GM12865 (cell line): ENCODE measurements at regions not wholly inside any gene's neighbourhood (a gene's known extent, or its start where the extent isn't known, plus 50 kb on each side); places are given as distances from the start of the nearest gene placed in this dataset.
"Not testable (repeated sequence)": the region's sequence is repeated elsewhere in the genome, so short reads cannot be mapped to it uniquely, and the experiment has no call there.

Experiments used
- DNase-seq: peaks from one replicate; pipeline ENCODE4 v3.0.0; 2010; ENCODE audit warnings: low read depth
- H3K4me3 ChIP-seq: 2 replicates; pipeline ENCODE4 v1.5.1; 2011; ENCODE audit warnings: mild to moderate bottlenecking, low read depth, low read length, control low read depth
- CTCF ChIP-seq: IDR thresholded peaks from 2 replicates; pipeline ENCODE4 v1.5.1; 2011; ENCODE audit warnings: low read length, control low read depth, low read depth, inconsistent platforms; ENCODE audit not compliant: insufficient read depth; ENCODE audit errors: missing control alignments

- TF ChIP-seq CTCF = no peak
- no peak for DNase-seq
- no peak overlapping the region for H3K4me3 ChIP-seq
These were observed 84.6 kb upstream of the GUCY1A1 start for GRCh38 chr4:155582041-155582440.

GRCh38 chr4:155578726-155579370 lies 87.8 kb upstream of the GUCY1A1 start:
- TF ChIP-seq CTCF = no peak
- H3K4me3 ChIP-seq = no peak overlapping the region
- no peak for DNase-seq

- no peak overlapping the region for H3K4me3 ChIP-seq
- no peak for DNase-seq
- TF ChIP-seq CTCF = no peak
These were observed 88.4 kb upstream of the GUCY1A1 start for GRCh38 chr4:155578219-155578618.

GRCh38 chr4:155574329-155574728 lies 92.3 kb upstream of the GUCY1A1 start:
- not testable (repeated sequence) for DNase-seq

GRCh38 chr4:155573126-155573525 lies 93.5 kb upstream of the GUCY1A1 start:
- H3K4me3 ChIP-seq = no peak overlapping the region
- DNase-seq = no peak
- TF ChIP-seq CTCF = no peak

More at GRCh38 chr4:155574329-155574728, 92.3 kb upstream of the GUCY1A1 start:
- not testable (repeated sequence) for H3K4me3 ChIP-seq

GRCh38 chr4:155572106-155572703 lies 94.4 kb upstream of the GUCY1A1 start:
- H3K4me3 ChIP-seq = no peak overlapping the region
- peak; percentile 15 for DNase-seq
- no peak for TF ChIP-seq CTCF

GRCh38 chr4:155571184-155571944 lies 95.3 kb upstream of the GUCY1A1 start:
- no peak overlapping the region for H3K4me3 ChIP-seq
- no peak for TF ChIP-seq CTCF
- DNase-seq = no peak
